Cardiac muscle cell (in vitro differentiated cells and primary cell): ENCODE measurements at regions not wholly inside any gene's neighbourhood (a gene's known extent, or its start where the extent isn't known, plus 50 kb on each side); places are given as distances from the start of the nearest gene placed in this dataset.
"Not testable (repeated sequence)": the region's sequence is repeated elsewhere in the genome, so short reads cannot be mapped to it uniquely, and the experiment has no call there.

Experiments used
- DNase-seq, 2 donors: peaks; one replicate each; pipeline versions ENCODE4 v3.0.0 to v3.0.0-alpha.2; 2010 to 2017; ENCODE audit warnings: low read depth in 1 of 2, low spot score in 1 of 2
- H3K27ac ChIP-seq: fragments of 200-600 bp; sonication (generic); 2 replicates; pipeline ENCODE4 v1.5.1; 2016
- H3K27me3 ChIP-seq: fragments of 200-600 bp; sonication (generic); 2 replicates; pipeline ENCODE4 v1.6.0; 2016; ENCODE audit warnings: control low read depth
- H3K36me3 ChIP-seq: fragments of 200-600 bp; sonication (generic); 2 replicates; pipeline ENCODE4 v1.5.1; 2016; ENCODE audit warnings: control low read depth
- H3K4me1 ChIP-seq: fragments of 200-600 bp; sonication (generic); 2 replicates; pipeline ENCODE4 v1.8.1; 2017; ENCODE audit warnings: low read depth, mild to moderate bottlenecking, mixed run types
- H3K4me3 ChIP-seq: fragments of 200-600 bp; sonication (generic); 2 replicates; pipeline ENCODE4 v1.5.1; 2016; ENCODE audit warnings: mild to moderate bottlenecking
- H3K9me3 ChIP-seq: fragments of 200-600 bp; sonication (generic); 2 replicates; pipeline ENCODE4 v1.5.1; 2017; ENCODE audit warnings: low read depth, mild to moderate bottlenecking, control low read depth
- TF ChIP-seq, protein P1 (sequence below): IDR thresholded peaks from 2 replicates; pipeline ENCODE4 v1.5.1; 2012; ENCODE audit warnings: low read depth, mild to moderate bottlenecking, low read length

- Histone ChIP-seq H3K4me3 (no peak overlapping the region), H3K27ac (no peak overlapping the region)
- TF ChIP-seq, protein P1, sequence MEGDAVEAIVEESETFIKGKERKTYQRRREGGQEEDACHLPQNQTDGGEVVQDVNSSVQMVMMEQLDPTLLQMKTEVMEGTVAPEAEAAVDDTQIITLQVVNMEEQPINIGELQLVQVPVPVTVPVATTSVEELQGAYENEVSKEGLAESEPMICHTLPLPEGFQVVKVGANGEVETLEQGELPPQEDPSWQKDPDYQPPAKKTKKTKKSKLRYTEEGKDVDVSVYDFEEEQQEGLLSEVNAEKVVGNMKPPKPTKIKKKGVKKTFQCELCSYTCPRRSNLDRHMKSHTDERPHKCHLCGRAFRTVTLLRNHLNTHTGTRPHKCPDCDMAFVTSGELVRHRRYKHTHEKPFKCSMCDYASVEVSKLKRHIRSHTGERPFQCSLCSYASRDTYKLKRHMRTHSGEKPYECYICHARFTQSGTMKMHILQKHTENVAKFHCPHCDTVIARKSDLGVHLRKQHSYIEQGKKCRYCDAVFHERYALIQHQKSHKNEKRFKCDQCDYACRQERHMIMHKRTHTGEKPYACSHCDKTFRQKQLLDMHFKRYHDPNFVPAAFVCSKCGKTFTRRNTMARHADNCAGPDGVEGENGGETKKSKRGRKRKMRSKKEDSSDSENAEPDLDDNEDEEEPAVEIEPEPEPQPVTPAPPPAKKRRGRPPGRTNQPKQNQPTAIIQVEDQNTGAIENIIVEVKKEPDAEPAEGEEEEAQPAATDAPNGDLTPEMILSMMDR: no peak
Measured at GRCh38 chr7:138317044-138317596, 142.9 kb upstream of the TRIM24 start.

DNA sequence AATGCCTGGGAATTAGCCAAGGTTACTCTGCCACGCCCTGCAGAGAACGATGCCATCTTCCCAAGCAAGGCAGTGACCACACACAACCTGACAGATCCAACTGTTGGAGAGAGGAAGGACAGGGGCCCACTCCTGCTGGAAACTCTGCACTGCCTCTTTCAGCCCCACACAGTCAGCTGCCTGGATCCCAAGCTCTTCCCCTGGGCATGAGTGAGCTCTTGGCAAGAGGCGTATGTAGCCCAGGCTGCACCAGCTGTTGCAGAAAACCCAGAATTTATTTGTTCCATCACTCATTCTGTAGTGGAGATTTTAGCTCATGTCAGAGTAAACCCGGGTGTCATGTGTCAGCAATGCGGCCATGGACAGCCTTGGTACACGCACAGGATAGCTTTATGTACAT is 135.1 kb upstream of the TRIM24 start:
- peaks cover 6% of the 10 kb centered on the region for H3K4me1 ChIP-seq
- no peaks in the 10 kb centered on the region for H3K9me3 ChIP-seq
- TF ChIP-seq, protein P1: no peak
- no peak overlapping the region for H3K4me3 ChIP-seq
- no peak overlapping the region for H3K27ac ChIP-seq
- no peaks in the 10 kb centered on the region for H3K27me3 ChIP-seq
- no peak for DNase-seq
- no peaks in the 10 kb centered on the region for H3K36me3 ChIP-seq

More at GRCh38 chr7:138317044-138317596, 142.9 kb upstream of the TRIM24 start:
- Histone ChIP-seq H3K9me3 (no peaks in the 10 kb centered on the region), H3K36me3 (no peaks in the 10 kb centered on the region), H3K4me1 (no peaks in the 10 kb centered on the region), H3K27me3 (no peaks in the 10 kb centered on the region)
- no peak for DNase-seq

- DNase-seq: no peak
- Histone ChIP-seq H3K4me3 (no peak overlapping the region), H3K36me3 (no peaks in the 10 kb centered on the region), H3K9me3 (no peaks in the 10 kb centered on the region), H3K4me1 (peaks cover 6% of the 10 kb centered on the region), H3K27me3 (no peaks in the 10 kb centered on the region), H3K27ac (no peak overlapping the region)
- TF ChIP-seq, protein P1: no peak
Measured at GRCh38 chr7:138325434-138325833, 134.6 kb upstream of the TRIM24 start.

- H3K27me3 ChIP-seq: no peaks in the 10 kb centered on the region
- H3K4me1 ChIP-seq: peaks cover 6% of the 10 kb centered on the region
- no peaks in the 10 kb centered on the region for H3K9me3 ChIP-seq
- TF ChIP-seq, protein P1: no peak
- no peak overlapping the region for H3K4me3 ChIP-seq
- no peaks in the 10 kb centered on the region for H3K36me3 ChIP-seq
- peak overlapping the region; percentile 84 for H3K27ac ChIP-seq
- peak; percentile 56 to 72 for DNase-seq
Measured at GRCh38 chr7:138328215-138328614, 131.8 kb upstream of the TRIM24 start.

- H3K4me3 ChIP-seq, H3K4me1 ChIP-seq, H3K27ac ChIP-seq, H3K36me3 ChIP-seq, H3K27me3 ChIP-seq, H3K9me3 ChIP-seq, DNase-seq: not testable (repeated sequence)
Measured at GRCh38 chr7:138332850-138333249, 127.2 kb upstream of the TRIM24 start.

GRCh38 chr7:138338361-138338760 is 121.7 kb upstream of the TRIM24 start:
- Histone ChIP-seq H3K27ac (no peak overlapping the region), H3K4me3 (no peak overlapping the region), H3K27me3 (no peaks in the 10 kb centered on the region), H3K4me1 (no peaks in the 10 kb centered on the region), H3K9me3 (no peaks in the 10 kb centered on the region), H3K36me3 (no peaks in the 10 kb centered on the region)
- peak in 1 of 2 donors; percentile 95 for DNase-seq
- TF ChIP-seq, protein P1: no peak

- H3K36me3 ChIP-seq, H3K4me3 ChIP-seq, H3K27me3 ChIP-seq, DNase-seq, H3K9me3 ChIP-seq, H3K27ac ChIP-seq, H3K4me1 ChIP-seq: not testable (repeated sequence)
Measured at GRCh38 chr7:138339229-138339628, 120.8 kb upstream of the TRIM24 start.
